NT2/D1 (cell line): ENCODE measurements at regions not wholly inside any gene's neighbourhood (a gene's known extent, or its start where the extent isn't known, plus 50 kb on each side); places are given as distances from the start of the nearest gene placed in this dataset.

Source experiments
- DNase-seq: peaks from one replicate; pipeline ENCODE4 v3.0.0-alpha.2; 2011; ENCODE audit warnings: low read depth, low spot score
- H3K27me3 ChIP-seq: 2 replicates; pipeline ENCODE4 v1.6.0; 2011; ENCODE audit warnings: mild to moderate bottlenecking; ENCODE audit not compliant: insufficient read length, insufficient read depth
- H3K36me3 ChIP-seq: 2 replicates; pipeline ENCODE4 v1.6.1; 2011; ENCODE audit warnings: mild to moderate bottlenecking, low read length, mixed read lengths; ENCODE audit not compliant: insufficient read depth, insufficient read length
- H3K4me1 ChIP-seq: 2 replicates; pipeline ENCODE4 v1.5.1; 2011; ENCODE audit not compliant: insufficient read depth, insufficient read length
- H3K4me3 ChIP-seq: 2 replicates; pipeline ENCODE4 v1.5.1; 2011; ENCODE audit warnings: low read depth; ENCODE audit not compliant: insufficient read length
- H3K9ac ChIP-seq: 2 replicates; pipeline ENCODE4 v1.6.0; 2011; ENCODE audit warnings: low read depth; ENCODE audit not compliant: insufficient read length
- H3K9me3 ChIP-seq: 2 replicates; pipeline ENCODE4 v1.5.1; 2011; ENCODE audit warnings: mild to moderate bottlenecking, low read length; ENCODE audit not compliant: insufficient read depth
- SUZ12 ChIP-seq: IDR thresholded peaks from 2 replicates; pipeline ENCODE4 v1.6.1; 2011; ENCODE audit not compliant: insufficient read length, insufficient read depth; ENCODE audit errors: extremely low read depth
- YY1 ChIP-seq: IDR thresholded peaks from 2 replicates; pipeline ENCODE4 v1.6.1; 2011; ENCODE audit not compliant: insufficient read length, insufficient read depth
- ZNF274 ChIP-seq: IDR thresholded peaks from 2 replicates; pipeline ENCODE4 v1.6.1; 2011; ENCODE audit warnings: mild to moderate bottlenecking, low read depth, low read length

GRCh38 chr6:12446394-12446793 lies 156.2 kb downstream of the EDN1 start:
- DNase-seq, result no peak
- H3K9ac ChIP-seq, result no peak overlapping the region
- H3K27me3 ChIP-seq, result no peaks in the 10 kb centered on the region
- no peaks in the 10 kb centered on the region for H3K4me1 ChIP-seq
- H3K36me3 ChIP-seq, result no peaks in the 10 kb centered on the region
- H3K9me3 ChIP-seq, result no peaks in the 10 kb centered on the region
- no peak for TF ChIP-seq SUZ12
- TF ChIP-seq ZNF274, result no peak
- TF ChIP-seq YY1, result no peak
- no peak overlapping the region for H3K4me3 ChIP-seq

GRCh38 chr6:12449447-12449846 lies 159.3 kb downstream of the EDN1 start:
- H3K4me1 ChIP-seq, result no peaks in the 10 kb centered on the region
- no peaks in the 10 kb centered on the region for H3K27me3 ChIP-seq
- no peak overlapping the region for H3K4me3 ChIP-seq
- no peak for DNase-seq
- no peak for TF ChIP-seq YY1
- no peaks in the 10 kb centered on the region for H3K36me3 ChIP-seq
- H3K9ac ChIP-seq, result no peak overlapping the region
- peaks cover 4% of the 10 kb centered on the region; the same call in 1 of the 2 replicates for H3K9me3 ChIP-seq

GRCh38 chr6:12450467-12450866 lies 160.3 kb downstream of the EDN1 start:
- TF ChIP-seq SUZ12 (no peak), YY1 (no peak), ZNF274 (no peak)
- H3K4me3 ChIP-seq, result no peak overlapping the region

GRCh38 chr6:12456343-12456742 lies 166.2 kb downstream of the EDN1 start:
- Histone ChIP-seq H3K4me1 (no peaks in the 10 kb centered on the region), H3K9me3 (peaks cover 4% of the 10 kb centered on the region; the same call in 1 of the 2 replicates), H3K36me3 (no peaks in the 10 kb centered on the region), H3K4me3 (no peak overlapping the region), H3K9ac (no peak overlapping the region), H3K27me3 (no peaks in the 10 kb centered on the region)
- no peak for TF ChIP-seq ZNF274
- TF ChIP-seq SUZ12, result no peak
- no peak for TF ChIP-seq YY1
- no peak for DNase-seq

More at GRCh38 chr6:12450467-12450866, 160.3 kb downstream of the EDN1 start:
- H3K36me3 ChIP-seq, result no peaks in the 10 kb centered on the region
- no peaks in the 10 kb centered on the region for H3K4me1 ChIP-seq
- no peak overlapping the region for H3K9ac ChIP-seq
- peaks cover 4% of the 10 kb centered on the region; the same call in 1 of the 2 replicates for H3K9me3 ChIP-seq
- no peak for DNase-seq
- H3K27me3 ChIP-seq, result no peaks in the 10 kb centered on the region

GRCh38 chr6:12457094-12457493 lies 166.9 kb downstream of the EDN1 start:
- Histone ChIP-seq H3K9me3 (peaks cover 4% of the 10 kb centered on the region; the same call in 1 of the 2 replicates), H3K4me3 (no peak overlapping the region), H3K9ac (no peak overlapping the region), H3K27me3 (no peaks in the 10 kb centered on the region), H3K36me3 (no peaks in the 10 kb centered on the region), H3K4me1 (no peaks in the 10 kb centered on the region)
- no peak for TF ChIP-seq YY1
- TF ChIP-seq ZNF274, result no peak
- no peak for TF ChIP-seq SUZ12
- no peak for DNase-seq

- TF ChIP-seq ZNF274, result no peak
- no peak for TF ChIP-seq SUZ12
- no peak for TF ChIP-seq YY1
Measured at GRCh38 chr6:12458558-12458957, 168.4 kb downstream of the EDN1 start.

GRCh38 chr6:12459945-12460661 lies 169.9 kb downstream of the EDN1 start:
- TF ChIP-seq YY1, result no peak
- TF ChIP-seq SUZ12, result no peak
- H3K36me3 ChIP-seq, result no peaks in the 10 kb centered on the region
- H3K9ac ChIP-seq, result no peak overlapping the region
- no peaks in the 10 kb centered on the region for H3K9me3 ChIP-seq
- no peaks in the 10 kb centered on the region for H3K27me3 ChIP-seq
- H3K4me1 ChIP-seq, result no peaks in the 10 kb centered on the region
- no peak overlapping the region for H3K4me3 ChIP-seq
- DNase-seq, result no peak

More at GRCh38 chr6:12458558-12458957, 168.4 kb downstream of the EDN1 start:
- no peaks in the 10 kb centered on the region for H3K4me1 ChIP-seq
- no peaks in the 10 kb centered on the region; the same call in 1 of the 2 replicates for H3K9me3 ChIP-seq
- no peak for DNase-seq
- no peaks in the 10 kb centered on the region for H3K27me3 ChIP-seq
- no peaks in the 10 kb centered on the region for H3K36me3 ChIP-seq
- no peak overlapping the region for H3K4me3 ChIP-seq
- no peak overlapping the region for H3K9ac ChIP-seq
